ENCODE measurements at regions not wholly inside any gene's neighbourhood (a gene's known extent, or its start where the extent isn't known, plus 50 kb on each side); places are given as distances from the start of the nearest gene placed in this dataset.
A peak's percentile ranks its signal among the peaks of the same experiment; 100 is the strongest.

- TF ChIP-seq, protein P1, sequence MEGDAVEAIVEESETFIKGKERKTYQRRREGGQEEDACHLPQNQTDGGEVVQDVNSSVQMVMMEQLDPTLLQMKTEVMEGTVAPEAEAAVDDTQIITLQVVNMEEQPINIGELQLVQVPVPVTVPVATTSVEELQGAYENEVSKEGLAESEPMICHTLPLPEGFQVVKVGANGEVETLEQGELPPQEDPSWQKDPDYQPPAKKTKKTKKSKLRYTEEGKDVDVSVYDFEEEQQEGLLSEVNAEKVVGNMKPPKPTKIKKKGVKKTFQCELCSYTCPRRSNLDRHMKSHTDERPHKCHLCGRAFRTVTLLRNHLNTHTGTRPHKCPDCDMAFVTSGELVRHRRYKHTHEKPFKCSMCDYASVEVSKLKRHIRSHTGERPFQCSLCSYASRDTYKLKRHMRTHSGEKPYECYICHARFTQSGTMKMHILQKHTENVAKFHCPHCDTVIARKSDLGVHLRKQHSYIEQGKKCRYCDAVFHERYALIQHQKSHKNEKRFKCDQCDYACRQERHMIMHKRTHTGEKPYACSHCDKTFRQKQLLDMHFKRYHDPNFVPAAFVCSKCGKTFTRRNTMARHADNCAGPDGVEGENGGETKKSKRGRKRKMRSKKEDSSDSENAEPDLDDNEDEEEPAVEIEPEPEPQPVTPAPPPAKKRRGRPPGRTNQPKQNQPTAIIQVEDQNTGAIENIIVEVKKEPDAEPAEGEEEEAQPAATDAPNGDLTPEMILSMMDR (conservative IDR thresholded peaks at IDR 0.05): no peak
- Mint-ChIP-seq H3K27ac (ENCODE audit: unreplicated experiment) (no peak overlapping the region), H3K9me3 (peaks cover 17% of the 10 kb centered on the region), H3K27me3 (ENCODE audit: low read depth) (no peaks in the 10 kb centered on the region), H3K36me3 (ENCODE audit: low read depth) (no peaks in the 10 kb centered on the region), H3K4me1 (no peaks in the 10 kb centered on the region), H3K4me3 (no peak overlapping the region)
- DNase-seq (ENCODE audit: low read depth, low spot score): no peak
Measured at GRCh38 chr4:27835851-27836250, 975.2 kb downstream of the STIM2 start.

GRCh38 chr4:27836523-27836922, 975.9 kb downstream of the STIM2 start:
- Mint-ChIP-seq H3K36me3 (ENCODE audit: low read depth) (no peaks in the 10 kb centered on the region), H3K27ac (ENCODE audit: unreplicated experiment) (no peak overlapping the region), H3K4me3 (no peak overlapping the region), H3K4me1 (no peaks in the 10 kb centered on the region), H3K9me3 (peaks cover 17% of the 10 kb centered on the region), H3K27me3 (ENCODE audit: low read depth) (no peaks in the 10 kb centered on the region)
- no peak for DNase-seq (ENCODE audit: low read depth, low spot score)
- TF ChIP-seq, protein P1 (conservative IDR thresholded peaks at IDR 0.05): no peak

GRCh38 chr4:27843776-27844175, 983.1 kb downstream of the STIM2 start:
- Mint-ChIP-seq H3K9me3 (no peaks in the 10 kb centered on the region), H3K36me3 (ENCODE audit: low read depth) (no peaks in the 10 kb centered on the region), H3K4me1 (no peaks in the 10 kb centered on the region), H3K27me3 (ENCODE audit: low read depth) (no peaks in the 10 kb centered on the region), H3K4me3 (no peak overlapping the region), H3K27ac (ENCODE audit: unreplicated experiment) (no peak overlapping the region)
- TF ChIP-seq, protein P1 (conservative IDR thresholded peaks at IDR 0.05): no peak
- DNase-seq (ENCODE audit: low read depth, low spot score): no peak

DNA sequence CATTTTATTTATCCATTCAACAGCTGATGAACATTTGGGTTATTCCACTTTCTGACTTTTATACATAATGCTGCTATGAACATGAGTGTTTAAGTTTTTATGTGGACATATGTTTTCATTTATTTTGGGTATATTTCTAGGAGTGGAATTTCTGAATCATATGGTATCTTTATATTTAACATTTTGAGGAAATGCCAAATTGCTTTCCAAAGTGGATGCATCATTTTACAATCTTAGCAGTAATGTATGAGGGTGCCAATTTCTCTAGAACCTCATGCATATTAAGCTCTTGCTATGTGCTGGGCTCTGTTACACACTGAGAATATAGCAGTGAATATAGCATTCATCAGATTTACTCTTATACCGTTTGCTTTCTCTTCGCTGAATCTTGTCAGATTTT, 983.7 kb downstream of the STIM2 start:
- no peaks in the 10 kb centered on the region for H3K36me3 Mint-ChIP-seq (ENCODE audit: low read depth)

GRCh38 chr4:27846951-27847350, 986.3 kb downstream of the STIM2 start:
- Mint-ChIP-seq H3K4me1 (peaks cover 4% of the 10 kb centered on the region), H3K4me3 (no peak overlapping the region), H3K27me3 (ENCODE audit: low read depth) (no peaks in the 10 kb centered on the region), H3K9me3 (no peaks in the 10 kb centered on the region), H3K27ac (ENCODE audit: unreplicated experiment) (no peak overlapping the region), H3K36me3 (ENCODE audit: low read depth) (no peaks in the 10 kb centered on the region)
- TF ChIP-seq, protein P1 (conservative IDR thresholded peaks at IDR 0.05): no peak
- DNase-seq (ENCODE audit: low read depth, low spot score): no peak

More for the DNA sequence above, 983.7 kb downstream of the STIM2 start:
- Mint-ChIP-seq H3K27me3 (ENCODE audit: low read depth) (no peaks in the 10 kb centered on the region), H3K4me1 (peaks cover 3% of the 10 kb centered on the region), H3K9me3 (no peaks in the 10 kb centered on the region), H3K4me3 (no peak overlapping the region), H3K27ac (ENCODE audit: unreplicated experiment) (no peak overlapping the region)
- TF ChIP-seq, protein P1 (conservative IDR thresholded peaks at IDR 0.05): no peak
- no peak for DNase-seq (ENCODE audit: low read depth, low spot score)

DNA sequence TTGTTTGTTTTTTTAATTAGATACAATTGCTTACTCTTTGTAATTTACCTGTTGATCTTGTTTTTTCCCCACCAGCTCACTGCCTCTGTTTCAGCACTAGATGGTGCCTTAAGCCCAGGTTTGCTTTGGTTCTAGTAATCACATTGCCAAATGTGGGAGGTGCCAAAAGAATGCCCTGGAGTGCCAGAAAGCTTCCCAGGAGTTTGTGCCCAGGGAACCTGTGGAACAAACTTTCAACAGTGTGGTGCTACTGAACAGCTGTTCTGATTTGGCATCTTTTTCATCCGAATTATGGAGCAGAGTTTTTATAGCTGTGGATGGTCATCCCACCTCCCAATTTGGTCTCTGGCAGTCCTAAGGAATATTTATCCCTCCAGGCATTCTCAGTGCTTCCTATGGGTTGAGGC, 1000.7 kb downstream of the STIM2 start:
- no peaks in the 10 kb centered on the region for H3K9me3 Mint-ChIP-seq
- TF ChIP-seq, protein P1 (conservative IDR thresholded peaks at IDR 0.05): peak; percentile 68
- no peaks in the 10 kb centered on the region for H3K27me3 Mint-ChIP-seq (ENCODE audit: low read depth)
- H3K4me1 Mint-ChIP-seq: no peaks in the 10 kb centered on the region
- DNase-seq (ENCODE audit: low read depth, low spot score): peak; percentile 12
- no peak overlapping the region for H3K27ac Mint-ChIP-seq (ENCODE audit: unreplicated experiment)
- H3K36me3 Mint-ChIP-seq (ENCODE audit: low read depth): no peaks in the 10 kb centered on the region
- no peak overlapping the region for H3K4me3 Mint-ChIP-seq

All from neural crest cell (in vitro differentiated cells).